GM12878 (cell line): ENCODE measurements at regions not wholly inside any gene's neighbourhood (a gene's known extent, or its start where the extent isn't known, plus 50 kb on each side); places are given as distances from the start of the nearest gene placed in this dataset.
A peak's percentile ranks its signal among the peaks of the same experiment; 100 is the strongest.

Experiments used
- ATAC-seq: fragments of 200-7000 bp; cut with Tn5 transposase; 3 replicates; pipeline ENCODE4 v1.9.1; 2020; ENCODE audit warnings: mild to moderate bottlenecking, moderate library complexity
- BruUV-seq: library from RNA; stranded (reverse); fragments of 400-500 nt; replicated peaks from 2 replicates; lab custom pipeline; 2021; lab: Mats Ljungman, UMichigan
- CTCF ChIA-PET: fragments of 300-600 bp; sonication (Branson Sonifier 250); formaldehyde crosslinking; extraction: SDS; loops from one replicate; lab custom pipeline; 2021; ENCODE audit warnings: inconsistent platforms; lab: Yijun Ruan, JAX
- POLR2A ChIA-PET: fragments of 350-600 bp; formaldehyde crosslinking; extraction: SDS; loops from one replicate; lab custom pipeline; 2021; ENCODE audit warnings: inconsistent platforms; lab: Charles Lee
- RAD21 ChIA-PET: fragments of 300-600 bp; sonication (Branson Sonifier 250); formaldehyde crosslinking; loops from one replicate; lab custom pipeline; 2023; ENCODE audit warnings: antibody characterized with exemption; ENCODE audit not compliant: unreplicated experiment; lab: Charles Lee
- SMC1A ChIA-PET: fragments of 300-600 bp; sonication (Branson Sonifier 250); formaldehyde crosslinking; loops from one replicate; lab custom pipeline; 2023; ENCODE audit not compliant: unreplicated experiment, uncharacterized antibody; lab: Charles Lee
- DNase-seq: peaks from one replicate; pipeline ENCODE4 v3.0.0-alpha.2; 2011; ENCODE audit warnings: low read depth, low spot score
- FAIRE-seq: peaks from 3 replicates; lab custom pipeline; 2011; peaks lifted over from hg19 to GRCh38; lab: Jason Lieb, UNC
- H2AFZ ChIP-seq: 2 replicates; pipeline ENCODE4 v1.6.0; 2011; ENCODE audit warnings: low read depth, low read length, control low read depth; ENCODE audit not compliant: control insufficient read depth
- H3K27ac ChIP-seq: 2 replicates; pipeline ENCODE4 v1.5.1; 2011; ENCODE audit warnings: control low read depth; ENCODE audit not compliant: control insufficient read depth, insufficient read depth
- H3K27me3 ChIP-seq, 2 experiments: replicated peaks in 1 of 2; 2 replicates each; pipeline versions ENCODE4 v1.6.0 to v1.6.1; 2011; ENCODE audit warnings: low read length in 1 of 2; ENCODE audit not compliant: control insufficient read depth in 2 of 2, insufficient read depth in 2 of 2
- H3K36me3 ChIP-seq, 2 experiments: 2 replicates each; pipeline ENCODE4 v1.5.1; 2011; ENCODE audit warnings: low read length in 1 of 2; ENCODE audit not compliant: control insufficient read depth in 2 of 2, insufficient read depth in 2 of 2
- H3K4me1 ChIP-seq: 2 replicates; pipeline ENCODE4 v1.6.1; 2011; ENCODE audit warnings: mild to moderate bottlenecking, low read length, moderate library complexity, mixed read lengths; ENCODE audit not compliant: control insufficient read depth, insufficient read depth
- H3K4me2 ChIP-seq: 2 replicates; pipeline ENCODE4 v1.6.0; 2011; ENCODE audit warnings: control low read depth; ENCODE audit not compliant: control insufficient read depth, insufficient read depth
- H3K4me3 ChIP-seq: fragments of 200-600 bp; sonication (generic); 2 replicates; pipeline ENCODE4 v1.5.1; 2016
- H3K79me2 ChIP-seq: 2 replicates; pipeline ENCODE4 v1.6.0; 2011; ENCODE audit warnings: low read length; ENCODE audit not compliant: control insufficient read depth, insufficient read depth
- H3K9ac ChIP-seq: 2 replicates; pipeline ENCODE4 v1.8.0; 2011; ENCODE audit warnings: low read length, control low read depth, mixed read lengths; ENCODE audit not compliant: control insufficient read depth, insufficient read depth
- H3K9me3 ChIP-seq: replicated peaks from 3 replicates; pipeline ENCODE4 v1.5.1; 2011; ENCODE audit warnings: mild to moderate bottlenecking, low read length; ENCODE audit not compliant: control insufficient read depth, insufficient read depth
- H4K20me1 ChIP-seq: 2 replicates; pipeline ENCODE4 v1.6.0; 2011; ENCODE audit not compliant: control insufficient read depth, insufficient read depth
- BMI1 ChIP-seq: fragments of 450-650 bp; IDR thresholded peaks from 2 replicates; pipeline ENCODE4 v1.6.1; 2016; ENCODE audit warnings: mild to moderate bottlenecking, moderate library complexity, borderline replicate concordance
- CEBPZ ChIP-seq: fragments of 150-350 bp; IDR thresholded peaks from 2 replicates; pipeline ENCODE4 v1.6.1; 2016; ENCODE audit warnings: low read depth, low read length
- GATAD2B ChIP-seq: fragments of 450-650 bp; conservative IDR thresholded peaks from 2 replicates; pipeline ENCODE4 v1.6.1; 2017; ENCODE audit warnings: low read depth, mild to moderate bottlenecking, moderate library complexity
- SMAD5 ChIP-seq: IDR thresholded peaks from 2 replicates; pipeline ENCODE4 v1.6.1; 2016; ENCODE audit warnings: antibody characterized with exemption, low read depth
- ZNF24 ChIP-seq: fragments of 450-650 bp; IDR thresholded peaks from 2 replicates; pipeline ENCODE4 v1.6.1; 2017; ENCODE audit warnings: antibody characterized with exemption, mild to moderate bottlenecking
- ZNF592 ChIP-seq: fragments of 450-650 bp; IDR thresholded peaks from 2 replicates; pipeline ENCODE4 v1.6.1; 2017; ENCODE audit warnings: mild to moderate bottlenecking, moderate library complexity
- WGBS: methylation state at CpG from one replicate; pipeline ENCODE4 v1.1.6; 2016; ENCODE audit warnings: low lambda C conversion rate; ENCODE audit not compliant: insufficient replicate concordance, insufficient coverage; ENCODE audit errors: missing lambda C conversion rate; 5-methylcytosine and 5-hydroxymethylcytosine counted together
- in situ Hi-C: fragments of 300-500 bp; cut with MboI; formaldehyde crosslinking; loops from 9 replicates; pipeline ENCODE4 v1.14.3; 2018; ENCODE audit warnings: mixed read lengths
- intact Hi-C: fragments of 100-400 bp; cut with micrococcal nuclease; formaldehyde crosslinking; loops from one replicate; pipeline ENCODE4 v1.14.2; 2022; ENCODE audit not compliant: unreplicated experiment

GRCh38 chr9:135218331-135219225, 131.1 kb downstream of the OLFM1 start (continued):
- TF ChIP-seq CEBPZ (no peak), BMI1 (no peak), SMAD5 (no peak)
- TF ChIP-seq, all 136 proteins: peak for 0

- H3K4me3 ChIP-seq: no peak overlapping the region
- no peak for FAIRE-seq
- in situ Hi-C loops (no loop called here), intact Hi-C loops (no loop called here)
- H3K27me3 ChIP-seq: peaks cover 0 to 2% of the 10 kb centered on the region in 2 experiments; a peak in 1 of 4 replicates
- ChIA-PET POLR2A (no interaction called here), SMC1A (no interaction called here), RAD21 (no interaction called here), CTCF (no interaction called here)
- H3K4me2 ChIP-seq: no peak overlapping the region
- no TSS peak for BruUV-seq
- no peak overlapping the region for H3K27ac ChIP-seq
- no peaks in the 10 kb centered on the region; the same call in 1 of the 2 replicates for H3K4me1 ChIP-seq
- H3K79me2 ChIP-seq: no peaks in the 10 kb centered on the region
- no peaks in the 10 kb centered on the region for H4K20me1 ChIP-seq
- DNase-seq: no peak
- no peak overlapping the region for H3K9ac ChIP-seq
- ATAC-seq: no peak
- no peaks in the 10 kb centered on the region for H3K36me3 ChIP-seq
- TF ChIP-seq ZNF592: no peak
- peak; percentile 34; the same call in 1 of the 2 replicates for TF ChIP-seq ZNF24
- TF ChIP-seq GATAD2B: no peak
- 58% methylated on average over 19 of the region's 21 CpGs for WGBS
- no peaks in the 10 kb centered on the region for H3K9me3 ChIP-seq
- no peak overlapping the region for H2AFZ ChIP-seq
Measured at GRCh38 chr9:135219676-135220600, 132.5 kb downstream of the OLFM1 start.
